H9 (cell line): ENCODE measurements at regions not wholly inside any gene's neighbourhood (a gene's known extent, or its start where the extent isn't known, plus 50 kb on each side); places are given as distances from the start of the nearest gene placed in this dataset.

Experiments used
- DNase-seq: peaks from one replicate; pipeline ENCODE4 v3.0.0-alpha.2; 2017
- H2AFZ ChIP-seq: one replicate; pipeline ENCODE4 v1.6.1; 2013; ENCODE audit warnings: mild to moderate bottlenecking, low read length, control low read depth, moderate library complexity
- H2AK5ac ChIP-seq: 2 replicates; pipeline ENCODE4 v1.6.1; 2013; ENCODE audit warnings: low read length, control low read depth, mixed read lengths; ENCODE audit not compliant: insufficient read length
- H2BK120ac ChIP-seq: one replicate; pipeline ENCODE4 v1.6.1; 2013; ENCODE audit warnings: low read depth, mild to moderate bottlenecking, low read length, control low read depth, inconsistent platforms; ENCODE audit not compliant: poor library complexity, severe bottlenecking
- H2BK12ac ChIP-seq: 2 replicates; pipeline ENCODE4 v1.6.1; 2013; ENCODE audit warnings: low read length, control low read depth, mixed read lengths, low read depth; ENCODE audit not compliant: insufficient read length
- H2BK15ac ChIP-seq: 2 replicates; pipeline ENCODE4 v1.6.1; 2013; ENCODE audit warnings: low read depth, low read length, control low read depth
- H2BK20ac ChIP-seq: one replicate; pipeline ENCODE4 v1.6.1; 2013; ENCODE audit warnings: low read depth, mild to moderate bottlenecking, low read length, control low read depth, inconsistent platforms; ENCODE audit not compliant: poor library complexity, severe bottlenecking
- H2BK5ac ChIP-seq: 2 replicates; pipeline ENCODE4 v1.6.1; 2013; ENCODE audit warnings: low read length, control low read depth, mixed read lengths; ENCODE audit not compliant: insufficient read length
- H3K14ac ChIP-seq: 2 replicates; pipeline ENCODE4 v1.6.1; 2013; ENCODE audit warnings: low read length, control low read depth; ENCODE audit not compliant: insufficient read depth
- H3K18ac ChIP-seq: 2 replicates; pipeline ENCODE4 v1.6.1; 2013; ENCODE audit warnings: low read depth, mild to moderate bottlenecking, mixed read lengths, low read length, control low read depth; ENCODE audit not compliant: insufficient read length
- H3K23ac ChIP-seq: 2 replicates; pipeline ENCODE4 v1.6.1; 2013; ENCODE audit warnings: low read length, control low read depth, mixed read lengths, low read depth; ENCODE audit not compliant: insufficient read length
- H3K23me2 ChIP-seq: 2 replicates; pipeline ENCODE4 v1.6.1; 2013; ENCODE audit warnings: low read depth, mild to moderate bottlenecking, mixed read lengths, low read length, control low read depth; ENCODE audit not compliant: insufficient read length, poor library complexity, severe bottlenecking
- H3K27ac ChIP-seq: 2 replicates; pipeline ENCODE4 v1.5.1; 2013; ENCODE audit warnings: low read length, control low read depth, mixed read lengths, low read depth; ENCODE audit not compliant: insufficient read length
- H3K27me3 ChIP-seq: 2 replicates; pipeline ENCODE4 v1.6.1; 2013; ENCODE audit warnings: low read length, control low read depth, inconsistent platforms; ENCODE audit not compliant: insufficient read depth
- H3K4ac ChIP-seq: 2 replicates; pipeline ENCODE4 v1.6.1; 2013; ENCODE audit warnings: low read depth, mild to moderate bottlenecking, control low read depth, inconsistent platforms, low read length, moderate library complexity
- H3K4me1 ChIP-seq: 2 replicates; pipeline ENCODE4 v1.6.1; 2013; ENCODE audit warnings: low read length, control low read depth, inconsistent platforms; ENCODE audit not compliant: insufficient read depth
- H3K4me2 ChIP-seq: 2 replicates; pipeline ENCODE4 v1.6.1; 2013; ENCODE audit warnings: low read length, control low read depth, mixed read lengths; ENCODE audit not compliant: insufficient read length, insufficient read depth
- H3K56ac ChIP-seq: 2 replicates; pipeline ENCODE4 v1.6.1; 2013; ENCODE audit warnings: low read depth, mild to moderate bottlenecking, mixed read lengths, low read length, control low read depth; ENCODE audit not compliant: insufficient read length
- H3K79me1 ChIP-seq: 2 replicates; pipeline ENCODE4 v1.6.1; 2013; ENCODE audit warnings: low read depth, mild to moderate bottlenecking, moderate library complexity, low read length, control low read depth, inconsistent platforms; ENCODE audit not compliant: insufficient read depth, poor library complexity, severe bottlenecking
- H3K79me2 ChIP-seq: 2 replicates; pipeline ENCODE4 v1.6.1; 2013; ENCODE audit warnings: low read length, control low read depth, inconsistent platforms; ENCODE audit not compliant: insufficient read depth
- H3K9ac ChIP-seq: 2 replicates; pipeline ENCODE4 v1.6.1; 2013; ENCODE audit warnings: low read length, control low read depth, mixed read lengths; ENCODE audit not compliant: insufficient read length; ENCODE audit errors: extremely low read depth
- H3K9me3 ChIP-seq: one replicate; pipeline ENCODE4 v1.6.1; 2013; ENCODE audit warnings: low read depth, low read length, inconsistent platforms; ENCODE audit not compliant: control insufficient read depth
- H3T11ph ChIP-seq: one replicate; pipeline ENCODE4 v1.6.1; 2013; ENCODE audit warnings: mild to moderate bottlenecking, low read length, control low read depth, inconsistent platforms
- H4K20me1 ChIP-seq: one replicate; pipeline ENCODE4 v1.6.1; 2013; ENCODE audit not compliant: control insufficient read depth, insufficient read length, insufficient read depth
- H4K5ac ChIP-seq: 2 replicates; pipeline ENCODE4 v1.6.1; 2013; ENCODE audit warnings: low read depth, mild to moderate bottlenecking, mixed read lengths, low read length, control low read depth; ENCODE audit not compliant: insufficient read length
- H4K8ac ChIP-seq: replicated peaks from 2 replicates; pipeline ENCODE4 v1.6.1; 2013; ENCODE audit warnings: low read length, control low read depth, mixed read lengths, low read depth; ENCODE audit not compliant: insufficient read length
- H4K91ac ChIP-seq: 2 replicates; pipeline ENCODE4 v1.6.1; 2013; ENCODE audit warnings: low read depth, mild to moderate bottlenecking, moderate library complexity, mixed read lengths, low read length, control low read depth; ENCODE audit not compliant: insufficient read length
- H3K27ac Mint-ChIP-seq, 3 experiments: 2 replicates in 2 of 3; 3 replicates in 1 of 3; pipeline ENCODE4 v1.8.0; 2020 to 2021; ENCODE audit warnings: mixed read lengths in 3 of 3, mild to moderate bottlenecking in 1 of 3, moderate library complexity in 1 of 3
- H3K27me3 Mint-ChIP-seq: 2 replicates; pipeline ENCODE4 v1.8.0; 2021; ENCODE audit warnings: low read depth, mild to moderate bottlenecking, moderate library complexity, mixed read lengths
- H3K36me3 Mint-ChIP-seq, 3 experiments: 2 replicates in 2 of 3; 3 replicates in 1 of 3; pipeline ENCODE4 v1.8.0; 2020 to 2021; ENCODE audit warnings: low read depth in 3 of 3, mixed read lengths in 3 of 3; ENCODE audit not compliant: insufficient read depth in 1 of 3
- H3K4me1 Mint-ChIP-seq, 2 experiments: 2 replicates each; pipeline ENCODE4 v1.8.0; 2020; ENCODE audit warnings: mixed read lengths in 2 of 2
- H3K4me3 Mint-ChIP-seq, 2 experiments: 2 replicates in 1 of 2; 3 replicates in 1 of 2; pipeline ENCODE4 v1.8.0; 2020 to 2021; ENCODE audit warnings: mild to moderate bottlenecking in 2 of 2, mixed read lengths in 2 of 2, moderate library complexity in 1 of 2
- H3K9me3 Mint-ChIP-seq, 2 experiments: 2 replicates in 1 of 2; 3 replicates in 1 of 2; pipeline ENCODE4 v1.8.0; 2020; ENCODE audit warnings: mild to moderate bottlenecking in 2 of 2, mixed read lengths in 2 of 2, moderate library complexity in 1 of 2
- CTCF ChIP-seq: fragments of 200-600 bp; sonication (generic); conservative IDR thresholded peaks from 3 replicates; pipeline ENCODE4 v1.8.0; 2021; ENCODE audit warnings: antibody characterized with exemption, mild to moderate bottlenecking
- WGBS: extraction: QIAGEN DNeasy Blood & Tissue Kit; methylation state at CpG from one replicate; pipeline ENCODE4 v1.1.7; 2013; ENCODE audit warnings: missing lambda C conversion rate, low lambda C conversion rate, mixed read lengths; ENCODE audit not compliant: insufficient read length; ENCODE audit errors: extremely low coverage; 5-methylcytosine and 5-hydroxymethylcytosine counted together

- H2BK12ac ChIP-seq, result no peak overlapping the region
- H3K79me1 ChIP-seq, result no peaks in the 10 kb centered on the region
- no peaks in the 10 kb centered on the region for H3K79me2 ChIP-seq
- H2BK20ac ChIP-seq, result no peak overlapping the region
- TF ChIP-seq CTCF, result no peak
- Mint-ChIP-seq H3K4me1 (no peaks in the 10 kb centered on the region; a peak in 1 of 4 replicates), H3K27ac (no peak overlapping the region; a peak in 1 of 7 replicates), H3K9me3 (no peaks in the 10 kb centered on the region), H3K4me3 (no peak overlapping the region), H3K27me3 (no peaks in the 10 kb centered on the region; the same call in 1 of the 2 replicates), H3K36me3 (no peaks in the 10 kb centered on the region)
- H3K14ac ChIP-seq, result no peak overlapping the region
- DNase-seq, result no peak
- H2AK5ac ChIP-seq, result no peak overlapping the region
- no peak overlapping the region for H4K91ac ChIP-seq
- no peak overlapping the region for H3K4ac ChIP-seq
- no peak overlapping the region for H3K56ac ChIP-seq
- H3K27me3 ChIP-seq, result no peaks in the 10 kb centered on the region
- no peak overlapping the region for H3T11ph ChIP-seq
- no peak overlapping the region for H2BK120ac ChIP-seq
- no peak overlapping the region for H3K18ac ChIP-seq
- H3K23me2 ChIP-seq, result no peaks in the 10 kb centered on the region
- H3K9ac ChIP-seq, result no peak overlapping the region
- H3K23ac ChIP-seq, result no peak overlapping the region
- no peak overlapping the region for H2BK5ac ChIP-seq
- H2AFZ ChIP-seq, result no peak overlapping the region
- no peak overlapping the region for H4K5ac ChIP-seq
- no peak overlapping the region for H3K27ac ChIP-seq
- H2BK15ac ChIP-seq, result no peak overlapping the region
- no peak overlapping the region for H3K4me2 ChIP-seq
- no peak overlapping the region for H4K8ac ChIP-seq
- H3K9me3 ChIP-seq, result no peaks in the 10 kb centered on the region
- no CpG with 5 or more reads among the region's 3 CpGs for WGBS
- H3K4me1 ChIP-seq, result no peaks in the 10 kb centered on the region
- H4K20me1 ChIP-seq, result no peaks in the 10 kb centered on the region
These were observed 184.5 kb upstream of the SP8 start for GRCh38 chr7:20971219-20971618.
